ENCODE measurements at regions not wholly inside any gene's neighbourhood (a gene's known extent, or its start where the extent isn't known, plus 50 kb on each side); places are given as distances from the start of the nearest gene placed in this dataset.
"Not testable (repeated sequence)": the region's sequence is repeated elsewhere in the genome, so short reads cannot be mapped to it uniquely, and the experiment has no call there.

DNA sequence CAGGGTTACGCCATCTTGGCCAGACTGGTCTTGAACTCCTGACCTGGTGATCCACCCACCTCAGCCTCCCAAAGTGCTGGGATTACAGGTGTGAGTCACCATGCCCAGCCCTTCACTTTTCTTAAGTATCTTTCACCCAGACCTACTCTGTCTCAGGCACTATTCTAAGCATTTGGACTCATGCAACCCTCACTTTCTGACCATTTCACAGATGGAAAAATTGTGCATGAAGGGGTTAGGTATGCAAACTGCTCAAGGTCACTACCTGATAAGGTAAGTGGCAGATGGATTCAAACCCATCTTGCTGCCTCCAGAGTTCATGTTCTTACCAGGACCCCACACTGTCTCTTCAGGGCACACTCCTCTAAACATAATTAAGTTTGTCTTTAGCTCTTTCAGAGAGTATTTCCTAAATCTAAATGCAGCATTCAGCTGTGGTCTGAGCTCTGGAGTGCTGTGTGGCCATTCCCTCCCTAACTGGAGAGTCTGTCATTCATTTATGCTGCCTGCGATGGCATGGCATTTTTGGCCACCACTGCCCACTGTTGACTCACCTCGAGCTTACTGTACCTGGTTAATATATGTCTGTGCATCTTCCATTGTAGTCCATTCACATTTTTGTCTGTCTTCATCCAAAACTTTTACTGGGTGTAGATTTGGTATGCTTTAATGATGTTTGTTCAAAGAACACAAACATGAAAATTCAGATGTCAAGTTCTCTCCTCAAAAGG, 88.4 kb downstream of the CCDC71L start:
- DNase-seq (ENCODE audit: insufficient read length, low spot score) (no peak), FAIRE-seq (no peak)
- TF ChIP-seq POLR2A (IDR thresholded peaks at IDR 0.05; ENCODE audit: low read depth, low read length): no peak

DNA sequence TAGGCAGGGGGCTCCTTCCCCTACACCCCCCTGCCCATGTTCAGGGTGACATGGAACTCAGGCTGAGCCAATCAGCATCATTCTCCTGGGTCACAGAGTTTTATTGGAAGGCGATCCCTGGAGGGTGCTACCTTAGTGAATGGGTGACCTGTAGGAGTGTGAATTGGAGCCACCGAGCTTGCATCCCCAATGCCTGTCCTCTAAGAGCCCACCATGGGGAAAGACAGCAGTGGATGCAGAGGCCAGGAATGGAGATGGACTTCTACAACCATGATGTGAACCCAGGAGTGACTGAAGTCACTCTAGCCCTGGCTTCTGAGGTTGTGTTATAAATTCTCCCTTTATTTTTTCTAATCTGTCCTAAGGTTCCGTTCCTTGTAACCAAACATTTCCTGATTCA, 89.4 kb downstream of the CCDC71L start:
- no peak for TF ChIP-seq POLR2A (IDR thresholded peaks at IDR 0.05; ENCODE audit: low read depth, low read length)
- DNase-seq (ENCODE audit: insufficient read length, low spot score): no peak

GRCh38 chr7:106570948-106571418, 90.0 kb downstream of the CCDC71L start:
- FAIRE-seq (no peak), DNase-seq (ENCODE audit: insufficient read length, low spot score) (no peak)
- TF ChIP-seq POLR2A (IDR thresholded peaks at IDR 0.05; ENCODE audit: low read depth, low read length): no peak

More for the DNA sequence above, 89.4 kb downstream of the CCDC71L start:
- no peak for FAIRE-seq

DNA sequence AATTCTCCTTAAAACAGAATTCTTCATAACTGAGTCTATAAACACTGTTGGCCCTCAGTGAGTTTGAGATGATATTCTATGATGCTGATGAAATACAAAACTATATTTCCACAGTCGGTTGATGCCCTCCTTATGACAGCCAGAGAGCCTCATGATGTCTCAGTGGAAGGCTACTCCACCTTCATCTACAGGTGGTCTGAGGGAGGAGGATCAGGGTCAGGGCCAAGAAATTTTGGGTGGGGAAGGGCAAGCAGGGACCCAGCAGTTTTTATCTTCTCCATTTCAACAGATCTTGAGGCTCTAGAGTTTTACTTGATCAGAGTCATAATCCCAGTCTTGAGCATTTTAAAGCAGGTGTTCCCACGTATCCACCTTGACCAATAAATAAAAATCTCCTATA, 90.8 kb downstream of the CCDC71L start:
- no peak for FAIRE-seq
- DNase-seq (ENCODE audit: insufficient read length, low spot score): no peak
- TF ChIP-seq POLR2A (IDR thresholded peaks at IDR 0.05; ENCODE audit: low read depth, low read length): no peak

GRCh38 chr7:106569500-106569929, 91.4 kb downstream of the CCDC71L start:
- DNase-seq (ENCODE audit: insufficient read length, low spot score) (no peak), FAIRE-seq (no peak)
- no peak for TF ChIP-seq POLR2A (IDR thresholded peaks at IDR 0.05; ENCODE audit: low read depth, low read length)

DNA sequence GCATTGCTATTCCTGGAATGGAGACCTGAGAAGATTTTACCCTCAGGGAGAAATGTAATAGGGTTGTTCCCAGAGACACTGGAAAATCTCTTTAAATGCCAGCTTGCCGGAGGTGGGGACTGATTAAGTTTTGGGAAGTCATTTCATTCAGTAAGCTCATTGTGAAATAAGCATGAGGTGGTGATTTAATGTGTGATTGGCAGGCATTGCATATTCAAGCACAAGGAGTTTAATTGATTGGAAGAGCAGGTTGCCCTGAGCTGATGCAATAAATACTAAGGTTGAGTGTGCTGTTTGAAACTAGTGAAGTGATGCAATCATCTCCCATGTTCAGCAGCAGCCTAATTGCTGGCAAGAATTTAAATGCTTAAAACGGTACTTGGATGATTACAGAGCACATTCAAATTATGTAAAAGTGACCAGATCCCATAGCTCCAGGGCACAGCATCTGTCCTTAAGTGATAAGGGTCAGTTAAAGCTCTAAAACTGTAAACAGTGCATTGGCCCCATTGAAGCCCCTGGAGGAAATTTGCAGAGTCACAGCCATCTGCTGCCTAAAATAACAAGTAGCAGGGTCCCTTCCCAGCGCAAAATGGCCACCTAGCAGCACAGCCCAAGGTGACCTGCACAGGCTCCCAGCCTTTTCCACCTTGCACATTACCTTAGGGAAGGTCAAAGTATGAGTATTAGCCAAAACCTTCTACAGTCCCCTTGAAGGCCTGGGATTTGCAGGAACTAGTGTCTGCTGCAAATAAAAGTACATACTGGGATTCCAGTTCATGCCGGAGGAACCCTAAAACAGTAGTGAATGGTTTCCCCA, 92.1 kb downstream of the CCDC71L start:
- no peak for FAIRE-seq
- no peak for DNase-seq (ENCODE audit: insufficient read length, low spot score)
- TF ChIP-seq POLR2A (IDR thresholded peaks at IDR 0.05; ENCODE audit: low read depth, low read length): no peak

- no peak for FAIRE-seq
- TF ChIP-seq POLR2A (IDR thresholded peaks at IDR 0.05; ENCODE audit: low read depth, low read length): no peak
These were observed 92.8 kb downstream of the CCDC71L start for GRCh38 chr7:106568002-106568679.

DNA sequence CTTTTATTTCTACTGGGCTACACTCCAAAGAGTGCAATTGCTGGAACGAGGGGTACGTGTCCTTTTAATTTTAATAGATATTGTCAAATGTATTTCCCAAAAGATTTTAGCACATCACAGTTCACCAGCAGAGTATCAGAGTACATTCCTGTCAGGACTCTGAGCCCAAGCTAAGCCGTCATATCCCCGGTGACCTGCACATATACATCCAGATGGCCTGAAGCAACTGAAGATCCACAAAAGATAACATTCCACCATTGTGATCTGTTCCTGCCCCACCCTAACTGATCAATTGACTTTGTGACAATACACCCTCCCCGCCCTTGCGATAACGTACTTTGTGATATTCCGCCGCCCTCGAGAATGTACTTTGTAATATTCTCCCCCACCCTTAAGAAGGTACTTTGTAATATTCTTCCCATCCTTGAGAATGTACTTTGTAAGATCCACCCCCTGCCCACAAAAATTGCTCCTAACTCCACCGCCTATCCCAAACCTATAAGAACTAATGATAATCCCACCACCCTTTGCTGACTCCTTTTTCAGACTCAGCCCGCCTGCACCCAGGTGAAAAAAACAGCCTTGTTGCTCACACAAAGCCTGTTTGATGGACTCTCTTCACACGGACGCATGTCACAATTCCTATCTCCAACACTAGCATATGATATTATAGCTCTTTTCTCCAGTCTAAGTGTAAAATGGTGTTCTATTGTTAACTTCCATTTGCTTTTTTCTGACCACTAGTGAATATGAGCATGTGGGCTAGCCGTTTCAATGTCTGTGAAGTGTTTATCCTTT, 93.6 kb downstream of the CCDC71L start:
- not testable (repeated sequence) for FAIRE-seq; DNase-seq (ENCODE audit: insufficient read length, low spot score)

More at GRCh38 chr7:106568002-106568679, 92.8 kb downstream of the CCDC71L start:
- no peak for DNase-seq (ENCODE audit: insufficient read length, low spot score)

GRCh38 chr7:106566672-106567071, 94.3 kb downstream of the CCDC71L start:
- TF ChIP-seq POLR2A (IDR thresholded peaks at IDR 0.05; ENCODE audit: low read depth, low read length): no peak
- DNase-seq (ENCODE audit: insufficient read length, low spot score): no peak
- no peak for FAIRE-seq

DNA sequence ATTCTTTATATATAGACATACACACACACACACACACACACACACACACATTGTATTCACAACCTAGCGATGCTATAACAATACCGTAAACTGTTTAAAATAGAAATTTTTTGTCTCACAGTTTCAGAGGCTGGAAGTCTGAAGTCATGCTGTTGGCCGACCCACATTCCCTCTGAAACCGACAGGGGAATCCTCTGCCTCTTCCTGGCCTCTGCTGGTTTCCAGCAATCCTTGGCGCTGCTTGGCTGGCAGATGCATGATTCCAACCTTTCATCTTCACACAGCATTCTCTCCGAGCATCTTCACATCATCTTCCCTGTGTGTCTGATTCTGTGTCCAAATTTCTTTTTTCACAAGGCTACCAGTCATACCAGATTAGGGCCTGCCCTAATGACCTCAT, 94.8 kb downstream of the CCDC71L start:
- FAIRE-seq: no peak
- DNase-seq (ENCODE audit: insufficient read length, low spot score): no peak
- no peak for TF ChIP-seq POLR2A (IDR thresholded peaks at IDR 0.05; ENCODE audit: low read depth, low read length)

DNA sequence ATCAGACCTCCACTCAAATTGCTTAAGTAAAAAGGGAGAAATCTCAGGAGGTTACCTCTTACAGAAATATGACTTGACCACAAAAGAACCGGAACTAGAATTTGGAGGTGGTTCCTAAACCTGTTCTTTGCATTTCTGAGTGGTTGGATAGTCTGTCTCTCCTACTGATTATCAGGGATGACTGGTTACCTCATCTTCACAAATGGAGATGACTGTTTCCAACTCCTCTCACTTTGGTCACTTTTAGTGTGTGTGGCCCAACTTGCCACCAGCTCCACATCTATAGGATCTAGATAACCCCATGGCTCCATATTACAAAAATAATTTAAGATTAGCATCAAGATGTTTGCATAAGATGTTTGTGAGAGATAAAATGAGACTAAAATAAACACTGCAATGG, 95.5 kb downstream of the CCDC71L start:
- no peak for TF ChIP-seq POLR2A (IDR thresholded peaks at IDR 0.05; ENCODE audit: low read depth, low read length)
- DNase-seq (ENCODE audit: insufficient read length, low spot score) (no peak), FAIRE-seq (no peak)

GRCh38 chr7:106563466-106564150, 97.3 kb downstream of the CCDC71L start:
- no peak for TF ChIP-seq POLR2A (IDR thresholded peaks at IDR 0.05; ENCODE audit: low read depth, low read length)
- DNase-seq (ENCODE audit: insufficient read length, low spot score): no peak
- no peak for FAIRE-seq

Data from H54 (cell line).